Stimulated activated CD4-positive, alpha-beta T cell treated with anti-CD3 and anti-CD28 coated beads, Interleukin-4, amount 100 ng/mL, for 48 hours (primary cell): ENCODE measurements at regions not wholly inside any gene's neighbourhood (a gene's known extent, or its start where the extent isn't known, plus 50 kb on each side); places are given as distances from the start of the nearest gene placed in this dataset.

Experiments used
- DNase-seq, 2 donors: peaks; one replicate each; pipeline ENCODE4 v3.0.0-alpha.2; 2020; ENCODE audit warnings: low read depth in 2 of 2

DNA sequence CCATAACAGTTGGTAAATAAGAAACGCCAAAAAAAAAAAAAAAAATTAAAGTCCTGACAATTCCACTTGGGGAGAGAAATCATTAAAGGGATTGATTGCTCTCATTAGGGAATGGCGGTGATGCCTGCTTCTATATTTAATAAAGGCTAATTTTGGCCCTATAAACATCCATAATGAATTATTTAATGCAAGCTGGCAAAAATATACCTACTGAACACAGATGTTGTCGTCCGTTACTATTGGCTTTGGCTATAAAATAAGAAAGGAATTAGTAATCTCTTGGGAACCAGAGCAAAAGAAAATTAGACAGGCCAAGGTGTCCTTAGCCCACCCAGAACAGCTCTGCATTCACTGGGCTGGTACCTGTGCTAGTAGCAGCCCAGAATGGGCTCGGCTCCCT, 717.3 kb downstream of the DIAPH3 start:
- no peak for DNase-seq

DNA sequence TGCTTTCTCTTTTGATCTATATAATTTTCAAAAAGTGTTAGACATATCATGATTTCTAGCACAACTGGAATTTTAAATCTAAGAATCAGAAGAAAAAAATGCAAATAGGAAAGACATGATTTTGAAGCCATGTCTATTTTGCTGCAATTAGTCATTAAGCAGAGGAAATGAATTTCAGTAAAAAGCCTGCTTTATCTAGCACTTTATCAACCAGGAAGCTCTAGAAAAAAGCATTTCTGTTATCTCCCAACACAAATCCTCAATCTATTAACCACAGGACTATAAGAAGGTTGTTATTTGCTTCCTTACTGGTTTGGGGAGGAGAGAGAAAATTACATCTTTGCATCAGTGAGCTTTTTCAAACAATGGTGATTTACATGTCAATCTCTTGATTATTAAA, 716.7 kb downstream of the DIAPH3 start:
- no peak for DNase-seq

DNA sequence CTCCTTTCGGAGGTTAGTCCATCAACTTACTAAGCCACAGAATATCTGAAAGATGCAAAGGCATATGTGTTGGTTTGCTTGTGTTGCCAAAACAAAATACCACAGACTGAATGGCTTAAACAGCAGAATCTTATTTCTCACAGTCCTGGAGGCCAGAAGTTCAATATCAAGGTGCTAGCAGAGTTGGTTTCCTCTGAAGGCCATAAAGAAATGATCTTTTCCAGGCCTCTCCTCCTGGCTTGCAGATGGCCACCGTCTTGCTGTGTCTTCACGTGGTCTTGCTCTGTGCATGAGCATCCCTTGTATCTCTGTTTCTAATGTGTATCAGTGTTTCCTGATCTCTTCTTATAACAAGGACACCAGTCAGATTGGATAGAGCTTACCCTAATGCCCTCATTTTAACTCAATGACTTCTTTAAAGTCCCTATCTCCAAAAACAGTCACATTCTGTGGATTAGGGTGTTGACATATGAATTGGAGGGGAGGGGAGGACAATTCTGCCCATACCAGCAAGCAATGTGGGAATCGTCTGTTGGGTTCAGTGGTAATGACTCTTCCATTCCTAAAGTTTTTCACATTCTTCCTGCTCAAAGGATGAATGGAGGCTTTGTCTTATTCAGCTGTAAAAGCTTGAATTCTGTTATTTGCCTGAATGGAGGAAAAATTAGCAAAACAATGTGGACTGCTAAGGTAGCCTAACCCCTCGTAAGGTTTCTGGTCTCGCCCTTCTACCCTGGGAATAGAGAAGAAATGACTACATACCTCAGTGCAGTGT, 715.7 kb downstream of the DIAPH3 start:
- no peak for DNase-seq

DNA sequence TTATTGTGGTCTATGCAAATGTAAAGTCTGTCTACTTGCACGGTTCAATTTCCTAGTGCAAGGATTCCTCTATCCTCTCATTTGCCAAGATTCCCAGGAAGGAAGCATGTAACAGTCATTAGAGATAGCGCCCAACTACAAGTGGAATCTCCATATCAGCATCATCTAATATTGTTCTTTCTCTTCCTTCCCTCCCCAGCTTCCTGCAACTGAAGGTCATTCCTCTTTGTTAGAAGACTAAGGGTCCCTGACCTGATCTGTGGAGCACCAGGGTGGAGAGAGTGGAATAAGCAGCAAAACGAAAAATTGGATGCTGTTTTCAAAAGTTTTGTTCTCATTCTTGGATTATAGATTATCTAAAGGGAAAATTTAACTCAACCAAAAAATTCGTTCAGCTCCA, 714.0 kb downstream of the DIAPH3 start:
- DNase-seq, result no peak

DNA sequence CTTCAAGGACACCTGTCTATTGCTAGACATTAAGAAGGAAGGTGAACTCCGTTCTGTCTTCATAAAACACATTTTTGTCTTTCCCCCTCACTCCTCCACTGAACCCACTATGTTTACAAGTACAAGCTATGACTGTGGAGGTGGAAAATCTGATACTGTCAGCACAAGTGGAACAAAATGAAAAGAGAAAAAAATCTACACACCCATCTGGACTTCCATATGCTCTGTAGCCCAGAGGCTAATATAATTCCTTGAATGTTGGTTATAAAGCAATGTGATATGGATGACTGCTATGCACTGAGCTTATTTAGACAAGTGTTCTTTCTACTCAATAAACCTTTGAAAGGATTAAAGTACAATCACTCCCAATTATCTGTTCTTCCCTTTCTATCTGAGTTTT, 713.5 kb downstream of the DIAPH3 start:
- DNase-seq, result no peak

DNA sequence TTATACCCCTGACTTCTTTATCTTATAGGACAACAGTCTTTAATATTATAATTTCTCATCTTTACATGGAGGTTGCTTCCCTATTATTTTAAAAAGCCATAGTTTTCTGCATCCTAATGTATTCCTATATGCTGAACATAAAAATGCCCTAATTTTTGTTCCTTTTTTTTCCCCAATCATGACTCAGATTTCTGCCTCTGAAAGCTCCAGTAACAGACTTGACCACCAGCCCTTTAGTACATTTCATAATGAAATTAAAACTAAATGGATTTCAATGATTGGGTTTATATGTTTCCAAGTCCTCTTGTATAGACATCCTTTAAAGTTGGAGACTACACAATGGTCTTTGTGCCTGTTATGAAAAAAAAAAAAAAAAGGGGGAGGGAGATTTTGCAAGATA, 712.5 kb downstream of the DIAPH3 start:
- no peak for DNase-seq

DNA sequence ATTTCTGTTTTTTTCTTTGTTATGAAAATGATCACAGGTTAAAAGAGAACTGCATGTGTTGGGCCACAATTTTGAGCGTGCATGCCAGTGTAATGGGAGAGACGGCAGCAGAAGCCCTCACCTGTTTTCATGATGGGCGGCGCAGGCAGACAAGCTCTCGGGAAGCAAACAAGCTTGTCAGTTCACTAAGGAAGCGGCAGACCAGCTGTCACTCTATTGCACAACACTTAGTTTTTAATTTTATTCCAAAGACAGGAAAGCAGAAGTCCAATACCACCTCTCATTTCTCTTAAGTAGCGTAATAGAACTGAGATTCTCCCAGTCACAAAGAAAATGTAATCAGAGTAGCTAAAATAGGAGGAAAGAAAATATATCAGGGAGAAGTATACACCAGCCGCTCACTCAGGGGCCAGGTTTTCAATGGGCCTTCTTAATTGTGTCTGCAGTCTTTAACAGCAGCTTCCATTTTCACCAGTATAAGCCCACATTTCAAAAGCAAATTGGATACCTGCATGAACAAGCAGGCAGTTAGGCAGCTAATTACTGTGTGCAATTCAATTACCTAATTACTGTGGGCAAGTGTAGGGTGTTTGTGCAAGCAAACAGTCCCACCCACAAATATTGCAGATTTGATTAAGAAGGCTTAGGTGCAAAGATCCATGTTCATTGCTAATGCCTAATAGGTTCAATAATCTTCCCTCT, 711.4 kb downstream of the DIAPH3 start:
- no peak for DNase-seq

DNA sequence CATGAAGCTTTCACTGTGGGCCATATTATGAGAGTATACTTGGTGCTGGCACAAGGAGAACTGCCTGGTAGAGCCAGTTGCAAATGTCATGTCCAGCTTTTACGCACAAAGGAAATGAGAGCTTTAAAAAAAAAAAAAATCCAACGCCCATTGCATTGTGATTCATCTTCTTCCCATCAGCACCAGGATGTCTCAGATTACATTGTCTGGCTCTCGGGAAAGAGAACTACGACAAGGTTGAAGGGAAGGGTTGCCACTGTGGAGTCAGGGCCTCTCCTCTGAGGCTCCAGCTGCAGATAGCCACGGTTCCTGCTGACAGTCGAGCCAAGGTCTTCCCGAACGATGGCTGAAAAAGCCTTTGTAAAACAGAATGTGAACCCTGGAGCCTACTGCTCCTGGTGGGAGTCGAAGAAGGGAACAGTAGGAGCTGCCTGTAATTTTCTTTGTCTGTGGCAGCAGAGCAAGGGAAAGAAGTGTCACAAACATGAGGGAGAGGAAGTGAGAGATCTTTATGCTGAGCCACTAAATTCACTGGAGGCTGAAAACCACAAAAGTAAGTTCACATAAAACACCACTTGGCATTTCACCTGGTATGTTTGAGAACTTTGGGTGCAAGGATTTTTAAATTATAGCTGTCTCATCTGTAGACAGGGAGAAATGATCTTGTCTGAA, 704.7 kb downstream of the DIAPH3 start:
- DNase-seq, result no peak

DNA sequence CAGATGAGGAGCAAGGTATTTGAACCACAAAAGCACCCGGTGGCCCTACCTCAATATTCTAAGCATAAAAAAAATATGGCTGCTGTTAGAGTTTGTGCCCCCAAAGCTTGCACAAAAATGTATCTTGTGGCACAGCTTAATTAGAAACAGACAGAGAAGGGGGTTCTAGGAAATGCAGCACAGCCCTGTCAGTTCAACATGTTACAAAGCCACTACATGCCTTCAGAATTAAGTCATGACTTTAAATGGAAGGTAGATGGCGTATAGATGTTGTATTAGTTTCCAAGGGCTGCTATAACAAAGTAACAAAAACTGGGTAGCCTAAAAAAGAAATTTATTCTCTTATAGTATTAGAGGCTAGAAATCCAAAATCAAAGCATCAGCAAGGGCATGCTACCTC, 703.8 kb downstream of the DIAPH3 start:
- no peak for DNase-seq

DNA sequence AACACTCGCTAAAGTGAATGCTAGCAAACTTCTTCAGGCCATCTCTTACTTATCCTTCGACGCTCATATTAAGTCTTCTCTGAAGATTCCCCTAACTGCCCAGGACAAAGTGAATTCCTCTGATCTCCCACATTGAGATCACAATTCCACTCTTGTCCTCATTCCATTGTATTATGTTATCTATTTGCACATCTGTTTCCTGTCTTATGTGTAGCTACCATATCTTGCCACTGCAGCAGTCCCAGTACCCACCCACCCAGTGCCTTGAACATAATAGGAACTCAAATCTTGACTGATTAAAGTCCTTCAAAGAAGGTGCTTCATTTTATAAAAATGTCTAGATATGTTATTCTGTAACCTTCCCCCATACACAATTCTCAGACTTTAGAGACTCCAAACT, 702.3 kb downstream of the DIAPH3 start:
- DNase-seq, result no peak

DNA sequence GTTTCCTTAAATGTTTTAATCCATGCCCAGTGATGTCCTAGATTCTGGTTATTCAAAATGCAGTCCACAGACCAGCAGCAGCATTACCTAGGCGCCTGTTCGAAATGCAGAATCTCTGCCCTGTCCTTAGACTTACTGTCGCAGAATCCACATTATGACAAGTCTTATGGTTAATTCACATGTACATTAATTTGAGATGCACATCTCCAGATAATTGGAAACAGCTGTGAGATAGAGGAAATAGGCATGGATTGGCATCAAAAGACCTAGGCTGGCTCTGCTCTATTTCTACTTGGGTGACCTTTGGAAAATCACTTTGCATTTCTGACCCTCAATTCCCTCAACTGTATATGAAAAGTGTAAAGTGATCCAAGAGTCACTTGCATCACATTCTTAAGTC, 700.7 kb downstream of the DIAPH3 start:
- DNase-seq, result no peak

DNA sequence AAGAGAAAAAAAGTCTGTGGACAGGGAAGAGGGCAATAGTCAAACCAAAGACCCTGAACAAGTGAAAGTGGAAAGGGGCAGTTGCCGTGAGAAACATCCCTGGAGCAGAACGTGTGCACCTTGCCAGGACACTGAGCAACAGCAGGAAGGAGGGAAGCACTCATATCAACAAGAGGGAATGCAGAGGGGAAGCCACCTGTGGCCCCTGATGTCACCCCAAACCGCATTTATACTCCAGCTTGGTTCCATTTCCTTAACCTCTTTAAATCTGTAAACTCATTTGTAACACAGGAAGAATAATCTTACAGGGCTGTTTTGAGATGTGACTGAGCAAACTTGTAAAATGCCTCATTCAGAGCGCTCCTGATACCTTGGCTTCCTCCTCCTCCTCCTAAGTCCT, 698.8 kb downstream of the DIAPH3 start:
- DNase-seq, result no peak

DNA sequence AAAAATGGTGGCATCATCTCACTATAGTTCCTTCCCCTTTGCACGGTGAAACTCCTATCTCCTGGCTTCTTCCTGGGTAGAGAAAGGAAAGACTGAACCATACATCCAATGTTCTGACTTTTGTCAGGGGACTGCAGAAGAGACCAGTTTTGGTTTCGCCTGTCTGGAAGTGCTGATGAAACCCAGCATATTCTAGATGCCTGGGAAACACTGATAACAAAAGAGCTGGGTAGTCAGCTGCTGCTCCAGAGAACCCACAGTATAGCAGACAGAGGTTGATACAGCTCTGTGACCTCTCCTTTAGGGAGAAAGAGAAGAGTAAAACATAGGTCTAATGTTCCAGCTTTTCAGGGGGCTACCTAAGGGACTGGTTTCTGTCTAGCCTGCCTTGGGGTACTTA, 695.3 kb downstream of the DIAPH3 start:
- DNase-seq, result no peak

DNA sequence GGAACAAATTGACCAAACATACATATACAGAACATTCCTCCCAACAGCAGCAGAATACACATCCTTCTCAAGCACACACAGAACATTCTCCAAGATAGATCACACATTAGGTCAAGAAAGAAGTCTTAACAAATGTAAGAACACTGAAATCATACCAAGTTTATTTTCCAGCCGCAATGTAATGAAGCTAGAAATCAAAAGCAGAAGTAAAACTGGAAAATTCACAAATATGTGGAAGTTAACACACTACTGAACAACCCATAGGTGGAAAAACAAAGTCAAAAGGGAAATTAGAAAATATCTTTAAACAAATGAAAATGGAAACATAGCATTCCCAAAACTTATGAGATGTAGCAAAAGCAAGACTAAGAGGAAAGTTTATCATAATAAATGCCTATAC, 692.6 kb downstream of the DIAPH3 start:
- DNase-seq, result no peak

DNA sequence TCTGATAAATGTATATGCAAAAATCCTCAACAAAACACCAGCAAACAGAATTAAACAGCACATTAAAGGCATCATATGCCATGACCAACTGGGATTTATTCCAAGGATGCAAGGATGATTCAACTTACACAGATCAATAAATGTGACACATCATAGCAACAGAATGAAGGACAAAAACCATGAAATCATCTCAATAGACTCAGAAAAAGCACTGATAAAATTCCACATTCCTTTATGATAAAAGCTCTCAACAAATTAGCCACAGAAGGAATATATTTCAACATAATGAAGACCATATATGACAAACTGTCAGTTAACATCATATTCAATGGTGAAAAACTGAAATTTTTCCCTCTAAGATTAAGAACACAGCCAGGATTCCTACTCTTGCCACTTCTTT, 691.6 kb downstream of the DIAPH3 start:
- no peak for DNase-seq

DNA sequence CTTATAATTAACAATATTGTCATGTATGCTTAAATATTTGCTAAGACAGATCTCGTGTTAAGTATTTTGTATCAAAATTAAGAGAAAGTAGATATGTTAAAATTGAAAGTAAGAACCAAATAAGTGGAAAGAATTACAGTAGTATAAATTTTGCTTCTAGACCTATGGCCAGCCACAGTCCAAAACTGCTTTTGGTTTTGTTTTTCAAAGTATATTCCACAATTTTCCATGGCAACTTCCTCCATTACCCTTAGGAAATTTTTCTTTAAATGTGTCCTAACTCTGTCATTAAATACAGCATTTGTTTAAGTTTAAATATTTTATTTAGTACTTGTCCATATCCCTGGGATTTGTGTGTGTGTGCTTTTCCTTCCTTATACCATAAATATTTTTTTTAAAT, 689.0 kb downstream of the DIAPH3 start:
- no peak for DNase-seq

DNA sequence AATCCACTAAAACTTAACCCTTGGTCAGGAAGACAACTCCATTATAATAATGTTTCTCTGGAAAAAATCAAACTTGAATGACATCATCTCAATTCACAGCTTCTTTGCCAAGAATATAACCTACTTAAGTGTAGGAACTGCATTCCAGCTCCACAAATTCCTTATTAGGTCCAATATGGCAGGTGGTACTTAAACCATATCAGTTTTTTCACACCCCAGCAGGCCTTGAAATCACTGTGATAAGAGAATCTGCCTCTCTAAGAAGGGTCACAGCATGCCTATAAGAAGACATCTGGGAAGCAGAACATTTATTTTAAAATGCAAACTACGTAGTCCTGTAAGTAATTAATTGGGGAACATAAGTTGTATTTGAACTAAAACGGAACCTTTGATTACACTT, 687.8 kb downstream of the DIAPH3 start:
- no peak for DNase-seq

DNA sequence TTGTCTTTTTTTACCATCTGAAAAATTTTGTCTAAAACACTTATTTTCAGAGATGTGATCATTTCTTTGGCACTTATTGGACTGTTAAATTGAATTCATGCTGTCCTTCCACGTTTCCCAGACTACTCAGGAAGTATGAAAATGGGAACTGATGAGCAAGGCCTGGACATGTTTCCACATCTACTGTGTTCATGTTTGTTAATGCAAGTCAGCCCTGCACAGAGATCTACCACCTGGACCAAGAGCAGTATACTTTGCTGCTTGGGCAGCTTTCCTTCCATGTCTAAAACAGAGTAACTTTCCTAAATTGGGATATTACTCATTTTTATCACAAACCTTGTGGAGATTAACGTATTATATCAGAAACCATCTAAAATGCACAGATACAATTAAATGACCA, 687.4 kb downstream of the DIAPH3 start:
- no peak for DNase-seq

DNA sequence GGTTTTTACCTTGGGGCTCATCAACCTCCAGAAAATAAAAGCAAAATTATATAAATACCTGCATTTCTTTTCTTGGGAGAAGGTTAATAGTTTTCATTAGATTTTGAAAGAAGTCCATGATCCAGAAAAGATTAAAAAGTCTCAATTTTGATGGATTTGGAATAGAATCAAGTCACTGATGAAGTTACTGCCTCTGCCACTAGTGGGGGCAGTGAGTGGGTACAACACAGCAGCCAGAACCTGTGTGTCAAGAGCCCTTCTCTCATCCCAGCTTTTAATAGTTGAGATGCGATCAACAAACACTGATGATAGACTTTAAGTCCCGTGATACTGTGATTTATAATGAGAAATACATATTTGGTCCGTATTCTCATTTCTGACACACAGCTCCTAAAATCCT, 686.7 kb downstream of the DIAPH3 start:
- no peak for DNase-seq

DNA sequence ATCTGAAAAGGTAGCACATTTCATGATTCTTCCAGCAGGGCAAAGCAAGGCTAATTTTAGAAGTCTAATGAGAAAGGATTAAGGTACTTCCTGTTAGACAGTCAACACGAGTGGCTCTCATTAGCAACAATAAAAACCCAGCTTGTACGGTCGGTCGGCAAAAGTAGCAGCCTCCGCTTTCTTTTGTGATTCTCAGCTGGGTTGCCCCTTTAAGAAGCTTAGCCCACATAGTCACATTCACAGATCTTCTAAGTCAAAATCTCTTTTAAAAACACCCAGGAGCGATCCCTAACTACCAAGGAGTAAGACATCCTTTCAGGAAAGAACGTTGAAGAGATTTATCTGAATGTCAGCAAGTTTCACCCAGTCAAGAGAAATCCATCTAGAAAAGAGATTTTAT, 684.8 kb downstream of the DIAPH3 start:
- DNase-seq, result no peak

DNA sequence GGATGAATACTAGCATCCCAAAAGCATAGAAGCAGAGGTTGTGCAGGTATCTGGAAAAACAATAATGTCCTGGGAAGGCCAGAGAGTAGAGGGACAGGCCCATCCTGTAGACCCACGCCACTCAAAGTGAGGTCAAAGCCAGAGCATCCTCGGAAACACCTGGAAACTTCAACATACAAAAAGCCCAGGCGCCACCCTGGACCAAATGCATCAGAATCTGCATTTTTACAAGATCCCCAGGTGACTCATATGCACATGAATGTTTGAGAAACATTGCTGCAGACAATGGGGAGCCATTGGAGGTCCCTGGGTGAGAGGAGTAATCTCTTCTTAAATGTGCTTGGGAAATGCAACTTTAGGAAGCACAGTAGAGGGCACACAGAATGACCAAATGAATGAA, 684.1 kb downstream of the DIAPH3 start:
- DNase-seq, result no peak

DNA sequence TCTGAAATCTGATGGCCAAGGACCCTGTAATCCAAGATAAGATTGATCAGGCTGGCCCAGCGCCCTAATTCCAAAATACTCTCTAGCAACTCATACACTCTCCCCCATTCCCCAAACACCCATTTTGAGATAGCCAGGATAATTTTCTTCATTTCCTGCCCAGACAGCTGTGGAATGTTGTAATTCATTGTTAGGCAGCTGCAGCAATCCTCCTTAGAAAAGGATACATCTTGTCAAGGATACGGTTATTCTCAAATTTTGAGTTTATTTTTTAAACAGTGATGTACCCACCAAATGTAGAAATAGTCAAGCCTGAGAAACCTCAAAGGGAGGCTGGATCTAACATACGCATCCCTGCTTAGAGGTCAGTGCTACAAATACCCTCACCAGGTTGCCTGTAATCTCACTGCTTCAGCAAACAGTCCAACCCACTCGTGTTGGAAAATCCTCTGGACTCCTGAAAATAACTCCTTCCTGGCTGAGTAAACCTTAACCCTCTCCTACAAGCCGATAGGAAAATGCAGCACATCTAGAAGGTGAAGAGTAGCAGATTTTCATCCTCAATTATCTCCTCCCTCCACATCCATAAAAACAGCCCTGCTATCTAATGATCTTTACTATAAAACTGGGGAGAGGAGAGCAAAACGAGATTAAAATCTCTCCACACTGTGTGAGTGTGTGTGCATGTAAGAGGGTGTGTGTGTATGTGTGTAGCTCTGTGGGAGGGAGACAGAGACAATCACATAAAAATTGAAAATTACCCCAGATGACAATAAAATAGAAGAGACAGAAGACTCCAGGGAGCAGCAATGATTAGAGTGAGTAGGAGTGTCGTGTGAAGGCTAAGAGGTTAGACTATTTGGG, 683.1 kb downstream of the DIAPH3 start:
- DNase-seq, result no peak
